Stimulated activated naive CD8-positive, alpha-beta T cell treated with anti-CD3 and anti-CD28 coated beads, Interleukin-15, amount 100 ng/mL, for 72 hours (primary cell): ENCODE measurements at regions not wholly inside any gene's neighbourhood (a gene's known extent, or its start where the extent isn't known, plus 50 kb on each side); places are given as distances from the start of the nearest gene placed in this dataset.
"Not testable (repeated sequence)": the region's sequence is repeated elsewhere in the genome, so short reads cannot be mapped to it uniquely, and the experiment has no call there.

ENCODE experiments used
- ATAC-seq: fragments of 150-1000 bp; cut with Tn5 transposase; 2 replicates; pipeline ENCODE4 v1.10.0; 2021; ENCODE audit warnings: mild to moderate bottlenecking, moderate library complexity
- DNase-seq, 2 donors: peaks; one replicate each; pipeline ENCODE4 v3.0.0; 2021 to 2022
- H3K27ac Mint-ChIP-seq, 2 donors: one replicate each; pipeline ENCODE4 v1.8.0; 2022; ENCODE audit warnings: mild to moderate bottlenecking in 2 of 2, mixed read lengths in 2 of 2, moderate library complexity in 2 of 2
- H3K27me3 Mint-ChIP-seq: one replicate; pipeline ENCODE4 v1.8.0; 2022; ENCODE audit warnings: mixed read lengths
- H3K4me1 Mint-ChIP-seq: one replicate; pipeline ENCODE4 v1.8.0; 2022; ENCODE audit warnings: mild to moderate bottlenecking, mixed read lengths
- H3K4me3 Mint-ChIP-seq, 2 donors: one replicate each; pipeline ENCODE4 v1.8.0; 2022; ENCODE audit warnings: mild to moderate bottlenecking in 2 of 2, mixed read lengths in 2 of 2, moderate library complexity in 1 of 2
- H3K9me3 Mint-ChIP-seq, 2 donors: one replicate each; pipeline ENCODE4 v1.8.0; 2022; ENCODE audit warnings: mixed read lengths in 2 of 2

- H3K27ac Mint-ChIP-seq, result no peak overlapping the region
- peaks cover 0 to 7% of the 10 kb centered on the region in 2 donors for H3K9me3 Mint-ChIP-seq
- ATAC-seq, result no peak
- no peak for DNase-seq
- H3K4me1 Mint-ChIP-seq, result no peaks in the 10 kb centered on the region
- peaks cover 8% of the 10 kb centered on the region for H3K27me3 Mint-ChIP-seq
- no peak overlapping the region for H3K4me3 Mint-ChIP-seq
Measured at GRCh38 chr5:114062932-114063867, 298.7 kb upstream of the KCNN2 start.

- DNase-seq, result no peak
- H3K4me3 Mint-ChIP-seq, result no peak overlapping the region
Measured at GRCh38 chr5:114065912-114066311, 296.0 kb upstream of the KCNN2 start.

GRCh38 chr5:114070093-114070722 is 291.7 kb upstream of the KCNN2 start:
- H3K4me1 Mint-ChIP-seq, result no peaks in the 10 kb centered on the region
- no peak for ATAC-seq

More at GRCh38 chr5:114065912-114066311, 296.0 kb upstream of the KCNN2 start:
- ATAC-seq, result no peak
- Mint-ChIP-seq H3K9me3 (no peaks in the 10 kb centered on the region), H3K27ac (no peak overlapping the region), H3K4me1 (no peaks in the 10 kb centered on the region), H3K27me3 (peaks cover 6% of the 10 kb centered on the region)

GRCh38 chr5:114089259-114089658 is 272.6 kb upstream of the KCNN2 start:
- DNase-seq (no peak), ATAC-seq (no peak)
- Mint-ChIP-seq H3K27me3 (no peaks in the 10 kb centered on the region), H3K4me1 (no peaks in the 10 kb centered on the region), H3K27ac (no peak overlapping the region), H3K9me3 (peaks cover 6 to 22% of the 10 kb centered on the region in 2 donors), H3K4me3 (no peak overlapping the region)

More at GRCh38 chr5:114070093-114070722, 291.7 kb upstream of the KCNN2 start:
- no peak for DNase-seq
- no peak overlapping the region for H3K4me3 Mint-ChIP-seq
- H3K9me3 Mint-ChIP-seq, result peaks cover 0 to 8% of the 10 kb centered on the region in 2 donors
- no peak overlapping the region for H3K27ac Mint-ChIP-seq
- peaks cover 6% of the 10 kb centered on the region for H3K27me3 Mint-ChIP-seq

DNA sequence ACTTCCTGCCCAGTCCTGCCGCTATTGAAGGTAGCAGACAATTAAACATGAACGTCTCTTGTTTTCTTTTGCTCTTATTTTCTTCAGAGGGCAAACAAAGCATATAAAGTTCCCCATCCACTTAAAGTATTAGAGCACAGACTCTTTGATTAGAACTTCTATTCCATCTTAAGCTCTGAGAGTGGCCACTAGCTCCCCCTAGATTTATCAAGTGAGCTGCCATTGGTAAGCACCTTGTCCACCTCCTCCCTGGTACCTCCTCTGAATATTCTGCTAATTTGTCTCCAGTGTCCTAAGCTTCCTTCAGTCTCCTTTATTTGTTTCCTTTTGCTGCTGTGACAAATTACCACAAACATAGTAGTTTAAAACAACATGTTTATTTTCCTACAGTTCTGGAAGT is 264.3 kb upstream of the KCNN2 start:
- no peak for DNase-seq

DNA sequence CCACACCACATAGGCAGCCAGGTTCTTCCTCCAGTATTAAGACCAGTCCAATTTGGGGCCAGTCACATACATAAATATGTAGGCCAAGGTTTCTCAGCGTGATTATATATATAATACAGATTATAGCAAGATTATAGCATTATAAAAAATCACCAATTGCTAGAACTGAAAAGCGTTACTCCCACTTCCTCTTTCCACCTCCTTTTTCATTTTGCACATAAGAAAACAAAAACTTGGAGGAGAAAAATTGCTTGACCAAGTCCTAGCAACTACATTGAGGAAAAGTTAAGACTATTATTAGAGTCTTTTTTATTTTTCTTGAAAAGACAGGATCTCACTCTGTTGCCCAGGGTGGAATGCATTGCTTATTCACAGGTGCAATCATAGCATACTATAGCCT is 262.7 kb upstream of the KCNN2 start:
- H3K27ac Mint-ChIP-seq, result no peak overlapping the region
- no peaks in the 10 kb centered on the region for H3K4me1 Mint-ChIP-seq
- no peak overlapping the region for H3K4me3 Mint-ChIP-seq
- no peaks in the 10 kb centered on the region for H3K27me3 Mint-ChIP-seq
- H3K9me3 Mint-ChIP-seq, result peaks cover 0 to 5% of the 10 kb centered on the region in 2 donors
- ATAC-seq (no peak), DNase-seq (no peak)

More for the DNA sequence above, 264.3 kb upstream of the KCNN2 start:
- Mint-ChIP-seq H3K27ac (no peak overlapping the region), H3K9me3 (peaks cover 8 to 11% of the 10 kb centered on the region in 2 donors), H3K27me3 (no peaks in the 10 kb centered on the region), H3K4me1 (no peaks in the 10 kb centered on the region), H3K4me3 (no peak overlapping the region)
- no peak for ATAC-seq

GRCh38 chr5:114101153-114101552 is 260.7 kb upstream of the KCNN2 start:
- ATAC-seq (no peak), DNase-seq (no peak)
- no peaks in the 10 kb centered on the region for H3K4me1 Mint-ChIP-seq
- no peak overlapping the region for H3K27ac Mint-ChIP-seq
- H3K27me3 Mint-ChIP-seq, result no peaks in the 10 kb centered on the region
- peaks cover 0 to 5% of the 10 kb centered on the region in 2 donors for H3K9me3 Mint-ChIP-seq
- H3K4me3 Mint-ChIP-seq, result no peak overlapping the region

GRCh38 chr5:114113604-114114003 is 248.3 kb upstream of the KCNN2 start:
- Mint-ChIP-seq H3K4me3 (no peak overlapping the region), H3K27me3 (no peaks in the 10 kb centered on the region), H3K27ac (no peak overlapping the region), H3K4me1 (no peaks in the 10 kb centered on the region), H3K9me3 (peaks cover 4 to 7% of the 10 kb centered on the region in 2 donors)
- no peak for ATAC-seq
- no peak for DNase-seq

- H3K4me3 Mint-ChIP-seq, result no peak overlapping the region
- peak overlapping the region in 1 of 2 donors; percentile 67 for H3K27ac Mint-ChIP-seq
- peaks cover 0 to 8% of the 10 kb centered on the region in 2 donors for H3K9me3 Mint-ChIP-seq
- no peaks in the 10 kb centered on the region for H3K4me1 Mint-ChIP-seq
- H3K27me3 Mint-ChIP-seq, result no peaks in the 10 kb centered on the region
- DNase-seq (no peak), ATAC-seq (no peak)
Measured at GRCh38 chr5:114116981-114117380, 244.9 kb upstream of the KCNN2 start.

DNA sequence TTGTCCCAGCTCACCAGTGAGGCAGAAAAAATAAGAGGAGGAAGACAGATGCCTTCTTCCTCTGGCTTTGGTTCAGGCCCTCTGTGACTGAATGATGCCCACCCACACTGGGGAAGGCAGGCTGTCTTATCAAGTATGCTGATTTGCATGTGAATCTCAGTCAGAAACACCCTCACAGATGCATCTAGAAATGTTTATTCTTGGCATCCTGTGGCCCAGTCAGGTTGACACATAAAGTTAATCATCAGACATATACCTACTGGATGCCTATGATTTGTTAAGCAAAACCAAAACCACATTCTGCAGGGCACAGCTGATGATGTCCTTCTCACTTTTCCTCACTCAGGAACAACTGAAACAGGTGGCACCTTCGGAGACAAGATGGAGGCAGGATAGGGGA is 243.4 kb upstream of the KCNN2 start:
- no peak overlapping the region for H3K27ac Mint-ChIP-seq
- H3K4me1 Mint-ChIP-seq, result no peaks in the 10 kb centered on the region
- no peak for ATAC-seq
- H3K27me3 Mint-ChIP-seq, result no peaks in the 10 kb centered on the region
- H3K9me3 Mint-ChIP-seq, result peaks cover 0 to 8% of the 10 kb centered on the region in 2 donors
- H3K4me3 Mint-ChIP-seq, result no peak overlapping the region
- DNase-seq, result no peak

GRCh38 chr5:114120166-114120565 is 241.7 kb upstream of the KCNN2 start:
- Mint-ChIP-seq H3K27me3 (no peaks in the 10 kb centered on the region), H3K4me3 (no peak overlapping the region), H3K4me1 (no peaks in the 10 kb centered on the region), H3K9me3 (peaks cover 0 to 8% of the 10 kb centered on the region in 2 donors), H3K27ac (no peak overlapping the region)
- DNase-seq, result no peak
- ATAC-seq, result no peak

DNA sequence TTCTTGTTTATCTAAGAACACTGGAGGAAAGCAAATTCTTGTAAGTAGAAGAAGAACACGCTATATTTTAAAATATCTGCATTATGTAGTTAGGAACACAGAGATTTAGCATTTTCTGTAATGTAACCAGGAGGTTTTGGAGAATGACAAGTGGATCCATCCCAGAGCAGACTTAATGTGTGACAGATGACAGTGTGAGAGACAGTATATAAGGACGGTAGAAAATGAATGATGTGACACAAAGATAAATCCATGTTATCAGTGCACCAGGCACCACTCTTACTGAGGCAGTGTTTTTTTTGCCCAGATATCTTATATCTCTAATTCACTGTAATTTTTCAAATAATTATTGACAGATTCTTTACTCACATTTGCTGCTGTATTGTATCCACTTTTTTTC is 239.0 kb upstream of the KCNN2 start:
- no peak for ATAC-seq
- H3K9me3 Mint-ChIP-seq, result peaks cover 3 to 9% of the 10 kb centered on the region in 2 donors

DNA sequence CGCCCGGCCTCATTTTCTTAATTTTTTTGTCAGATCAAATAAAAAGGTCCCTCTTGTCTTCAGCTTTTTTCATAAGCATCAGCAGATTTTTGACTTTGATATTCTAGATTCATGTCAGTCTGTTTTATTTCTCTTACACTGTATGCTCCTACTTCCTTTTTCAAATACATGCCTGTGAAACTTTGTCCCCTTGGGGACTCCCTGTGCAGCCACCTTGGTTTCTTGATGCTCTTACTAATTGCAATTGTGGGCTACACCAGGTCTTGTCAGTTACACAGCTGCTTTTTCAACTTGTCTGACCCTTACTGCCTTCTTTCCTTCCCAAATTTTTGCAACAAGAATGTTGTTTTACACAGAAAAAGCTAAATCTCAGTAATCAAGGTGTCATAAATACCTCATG is 238.2 kb upstream of the KCNN2 start:
- Mint-ChIP-seq H3K9me3 (peaks cover 8 to 9% of the 10 kb centered on the region in 2 donors), H3K27ac (no peak overlapping the region), H3K27me3 (no peaks in the 10 kb centered on the region), H3K4me1 (no peaks in the 10 kb centered on the region), H3K4me3 (no peak overlapping the region)
- ATAC-seq (no peak), DNase-seq (no peak)

More for the DNA sequence above, 239.0 kb upstream of the KCNN2 start:
- Mint-ChIP-seq H3K27ac (no peak overlapping the region), H3K27me3 (no peaks in the 10 kb centered on the region), H3K4me3 (no peak overlapping the region), H3K4me1 (no peaks in the 10 kb centered on the region)
- no peak for DNase-seq

- no peak overlapping the region for H3K27ac Mint-ChIP-seq
- no peak overlapping the region for H3K4me3 Mint-ChIP-seq
- H3K9me3 Mint-ChIP-seq, result peaks cover 30 to 32% of the 10 kb centered on the region in 2 donors
- no peak for ATAC-seq
- H3K4me1 Mint-ChIP-seq, result no peaks in the 10 kb centered on the region
- DNase-seq, result no peak
- H3K27me3 Mint-ChIP-seq, result no peaks in the 10 kb centered on the region
Measured at GRCh38 chr5:114146398-114146797, 215.5 kb upstream of the KCNN2 start.

- Mint-ChIP-seq H3K27ac (no peak overlapping the region), H3K4me3 (no peak overlapping the region), H3K27me3 (no peaks in the 10 kb centered on the region), H3K4me1 (no peaks in the 10 kb centered on the region), H3K9me3 (peaks cover 37 to 41% of the 10 kb centered on the region in 2 donors)
- no peak for ATAC-seq
- DNase-seq, result no peak
Measured at GRCh38 chr5:114148253-114148652, 213.6 kb upstream of the KCNN2 start.

GRCh38 chr5:114148728-114149127 is 213.1 kb upstream of the KCNN2 start:
- not testable (repeated sequence) for H3K27ac Mint-ChIP-seq, H3K4me1 Mint-ChIP-seq, H3K27me3 Mint-ChIP-seq, H3K4me3 Mint-ChIP-seq, ATAC-seq, DNase-seq
- H3K9me3 Mint-ChIP-seq, result peaks cover 37 to 43% of the 10 kb centered on the region in 2 donors
